HEK293 (cell line): ENCODE measurements at regions not wholly inside any gene's neighbourhood (a gene's known extent, or its start where the extent isn't known, plus 50 kb on each side); places are given as distances from the start of the nearest gene placed in this dataset.

Source experiments
- CTCF ChIA-PET: fragments of 350-600 bp; formaldehyde crosslinking; extraction: SDS; loops from one replicate; lab custom pipeline; 2021; ENCODE audit warnings: antibody characterized with exemption; lab: Yijun Ruan, JAX
- POLR2A ChIA-PET: fragments of 300-600 bp; formaldehyde crosslinking; extraction: SDS; loops from one replicate; lab custom pipeline; 2020; ENCODE audit warnings: antibody characterized with exemption, inconsistent platforms; lab: Yijun Ruan, JAX
- H3K27ac ChIP-seq: fragments of 200-500 bp; sonication (Bioruptor generic); 2 replicates; pipeline ENCODE4 v1.5.1; 2014; ENCODE audit warnings: low read depth, low read length, control low read depth, inconsistent platforms; ENCODE audit errors: extremely low read depth
- H3K36me3 ChIP-seq, 2 experiments: fragments of 200-500 bp in 1 of 2; sonication (Bioruptor generic) in 1 of 2; 1 replicate in 1 of 2; 2 replicates in 1 of 2; pipeline ENCODE4 v1.5.1; 2014 to 2017; ENCODE audit warnings: inconsistent platforms in 2 of 2, low read length in 2 of 2; ENCODE audit not compliant: control insufficient read depth in 2 of 2, insufficient read depth in 1 of 2
- H3K4me1 ChIP-seq: fragments of 200-500 bp; sonication (Bioruptor generic); 2 replicates; pipeline ENCODE4 v1.5.1; 2014; ENCODE audit warnings: mild to moderate bottlenecking, low read length, inconsistent platforms; ENCODE audit not compliant: control insufficient read depth, insufficient read depth
- H3K4me3 ChIP-seq: 2 replicates; pipeline ENCODE4 v1.5.1; 2011; ENCODE audit warnings: low read depth, mild to moderate bottlenecking, control low read depth, low read length, moderate library complexity
- H3K9me3 ChIP-seq: fragments of 200-500 bp; sonication (Bioruptor generic); 2 replicates; pipeline ENCODE4 v1.5.1; 2014; ENCODE audit warnings: low read depth, low read length, inconsistent platforms; ENCODE audit not compliant: control insufficient read depth, insufficient read depth
- BCL11B ChIP-seq: fragments of 450-650 bp; formaldehyde crosslinking; IDR thresholded peaks from 2 replicates; pipeline ENCODE4 v1.5.1; 2016; ENCODE audit warnings: low read depth, missing biosample characterization, missing genetic modification characterization
- BCL6B ChIP-seq: fragments of 450-650 bp; formaldehyde crosslinking; IDR thresholded peaks from 2 replicates; pipeline ENCODE4 v1.5.1; 2017; ENCODE audit warnings: missing biosample characterization, missing genetic modification characterization
- GLIS1 ChIP-seq: fragments of 450-650 bp; formaldehyde crosslinking; IDR thresholded peaks from 2 replicates; pipeline ENCODE4 v1.5.1; 2016; ENCODE audit warnings: missing biosample characterization, missing genetic modification characterization
- HOXC10 ChIP-seq: sonication (generic); formaldehyde crosslinking; IDR thresholded peaks from 2 replicates; pipeline ENCODE4 v1.8.1; 2023; ENCODE audit warnings: mild to moderate bottlenecking, missing genetic modification reagents
- IKZF3 ChIP-seq: fragments of 450-650 bp; IDR thresholded peaks from 2 replicates; pipeline ENCODE4 v1.5.0; 2018; ENCODE audit warnings: missing biosample characterization, mild to moderate bottlenecking, missing genetic modification characterization, moderate library complexity
- KLF16 ChIP-seq: fragments of 450-650 bp; formaldehyde crosslinking; IDR thresholded peaks from 2 replicates; pipeline ENCODE4 v1.5.1; 2017; ENCODE audit warnings: missing biosample characterization, missing genetic modification characterization
- MZF1 ChIP-seq: fragments of 450-650 bp; formaldehyde crosslinking; IDR thresholded peaks from 2 replicates; pipeline ENCODE4 v1.5.1; 2017; ENCODE audit warnings: missing biosample characterization, missing genetic modification characterization, borderline replicate concordance
- SP2 ChIP-seq: fragments of 450-650 bp; formaldehyde crosslinking; IDR thresholded peaks from 2 replicates; pipeline ENCODE4 v1.5.1; 2016; ENCODE audit warnings: missing biosample characterization, missing genetic modification characterization
- ZBTB20 ChIP-seq: fragments of 450-650 bp; formaldehyde crosslinking; IDR thresholded peaks from 2 replicates; pipeline ENCODE4 v1.5.1; 2016; ENCODE audit warnings: missing biosample characterization, missing genetic modification characterization
- ZBTB49 ChIP-seq: fragments of 450-650 bp; formaldehyde crosslinking; IDR thresholded peaks from 2 replicates; pipeline ENCODE4 v1.5.1; 2016; ENCODE audit warnings: missing biosample characterization, missing genetic modification characterization, low read depth
- ZFP3 ChIP-seq: fragments of 450-650 bp; formaldehyde crosslinking; IDR thresholded peaks from 2 replicates; pipeline ENCODE4 v1.5.1; 2016; ENCODE audit warnings: low read depth, missing biosample characterization, missing genetic modification characterization
- ZNF174 ChIP-seq: fragments of 450-650 bp; formaldehyde crosslinking; IDR thresholded peaks from 2 replicates; pipeline ENCODE4 v1.5.0; 2017; ENCODE audit warnings: missing biosample characterization, mild to moderate bottlenecking, missing genetic modification characterization
- ZNF18 ChIP-seq: fragments of 450-650 bp; formaldehyde crosslinking; IDR thresholded peaks from 2 replicates; pipeline ENCODE4 v1.5.1; 2016; ENCODE audit warnings: missing biosample characterization, missing genetic modification characterization
- ZNF211 ChIP-seq: fragments of 450-650 bp; formaldehyde crosslinking; IDR thresholded peaks from 2 replicates; pipeline ENCODE4 v1.5.1; 2016; ENCODE audit warnings: low read depth, missing biosample characterization, missing genetic modification characterization
- ZNF221 ChIP-seq: fragments of 450-650 bp; formaldehyde crosslinking; IDR thresholded peaks from 2 replicates; pipeline ENCODE4 v1.5.1; 2017; ENCODE audit warnings: missing biosample characterization, missing genetic modification characterization, borderline replicate concordance
- ZNF394 ChIP-seq: fragments of 450-650 bp; formaldehyde crosslinking; IDR thresholded peaks from 2 replicates; pipeline ENCODE4 v1.5.1; 2016; ENCODE audit warnings: missing biosample characterization, missing genetic modification characterization, mild to moderate bottlenecking, moderate library complexity, borderline replicate concordance
- ZNF426 ChIP-seq: fragments of 450-650 bp; formaldehyde crosslinking; IDR thresholded peaks from 2 replicates; pipeline ENCODE4 v1.5.1; 2017; ENCODE audit warnings: missing biosample characterization, missing genetic modification characterization, mild to moderate bottlenecking, inconsistent platforms, moderate library complexity
- ZNF501 ChIP-seq: fragments of 450-650 bp; formaldehyde crosslinking; IDR thresholded peaks from 2 replicates; pipeline ENCODE4 v1.5.1; 2016; ENCODE audit warnings: missing biosample characterization, missing genetic modification characterization
- ZNF521 ChIP-seq: fragments of 450-650 bp; formaldehyde crosslinking; IDR thresholded peaks from 2 replicates; pipeline ENCODE4 v1.5.1; 2017; ENCODE audit warnings: missing biosample characterization, mild to moderate bottlenecking, missing genetic modification characterization
- ZNF623 ChIP-seq: fragments of 450-650 bp; formaldehyde crosslinking; IDR thresholded peaks from 2 replicates; pipeline ENCODE4 v1.5.1; 2016; ENCODE audit warnings: missing biosample characterization, missing genetic modification characterization
- ZNF830 ChIP-seq: fragments of 450-650 bp; IDR thresholded peaks from 2 replicates; pipeline ENCODE4 v1.5.0; 2018; ENCODE audit warnings: missing biosample characterization, missing genetic modification characterization, low read depth, mild to moderate bottlenecking, moderate library complexity
- TF ChIP-seq, protein P1 (sequence below): fragments of 450-650 bp; formaldehyde crosslinking; IDR thresholded peaks from 2 replicates; pipeline ENCODE4 v1.5.1; 2016; ENCODE audit warnings: missing biosample characterization, missing genetic modification characterization, low read depth
- TF ChIP-seq, protein P2 (sequence below): fragments of 450-650 bp; formaldehyde crosslinking; IDR thresholded peaks from 2 replicates; pipeline ENCODE4 v1.5.1; 2017; ENCODE audit warnings: missing biosample characterization, missing genetic modification characterization
- TF ChIP-seq, protein P3 (sequence below): fragments of 450-650 bp; formaldehyde crosslinking; optimal IDR thresholded peaks from 2 replicates; pipeline ENCODE3; 2016; ENCODE audit warnings: missing biosample characterization, mild to moderate bottlenecking, missing genetic modification characterization

DNA sequence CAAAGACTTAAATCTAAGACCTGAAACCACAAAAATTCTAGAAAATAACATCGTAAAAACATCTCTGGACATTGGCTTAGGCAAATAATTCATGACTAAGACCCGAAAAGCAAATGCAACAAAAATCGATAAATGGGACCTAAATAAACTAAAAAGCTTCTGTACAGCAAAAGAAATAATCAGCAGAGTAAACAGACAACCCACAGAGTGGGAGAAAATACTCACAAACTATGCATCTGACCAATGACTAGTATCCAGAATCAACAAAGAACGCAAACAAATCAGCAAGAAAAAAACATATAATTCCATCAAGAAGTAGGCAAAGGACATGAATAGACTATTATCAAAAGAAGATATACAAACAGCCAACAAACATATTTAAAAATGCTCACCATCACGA lies 749.4 kb downstream of the PLOD2 start (continued):
- TF ChIP-seq ZBTB49 (tag by site-specific recombination) (no peak), ZFP3 (tag by site-specific recombination) (no peak), ZNF426 (tag by site-specific recombination) (no peak), ZNF394 (no peak), ZNF18 (no peak), BCL6B (tag by site-specific recombination) (no peak), ZNF501 (tag by site-specific recombination) (no peak)
- TF ChIP-seq, protein P1, sequence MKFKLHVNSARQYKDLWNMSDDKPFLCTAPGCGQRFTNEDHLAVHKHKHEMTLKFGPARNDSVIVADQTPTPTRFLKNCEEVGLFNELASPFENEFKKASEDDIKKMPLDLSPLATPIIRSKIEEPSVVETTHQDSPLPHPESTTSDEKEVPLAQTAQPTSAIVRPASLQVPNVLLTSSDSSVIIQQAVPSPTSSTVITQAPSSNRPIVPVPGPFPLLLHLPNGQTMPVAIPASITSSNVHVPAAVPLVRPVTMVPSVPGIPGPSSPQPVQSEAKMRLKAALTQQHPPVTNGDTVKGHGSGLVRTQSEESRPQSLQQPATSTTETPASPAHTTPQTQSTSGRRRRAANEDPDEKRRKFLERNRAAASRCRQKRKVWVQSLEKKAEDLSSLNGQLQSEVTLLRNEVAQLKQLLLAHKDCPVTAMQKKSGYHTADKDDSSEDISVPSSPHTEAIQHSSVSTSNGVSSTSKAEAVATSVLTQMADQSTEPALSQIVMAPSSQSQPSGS (tag by site-specific recombination), result no peak

- H3K9me3 ChIP-seq, result no peaks in the 10 kb centered on the region
- H3K27ac ChIP-seq, result no peak overlapping the region
- POLR2A ChIA-PET, result no interaction called here
- H3K36me3 ChIP-seq, result no peaks in the 10 kb centered on the region
- no peaks in the 10 kb centered on the region for H3K4me1 ChIP-seq
- TF ChIP-seq MZF1 (tag by site-specific recombination) (no peak), ZNF174 (no peak), ZNF521 (tag by site-specific recombination) (no peak), ZNF221 (tag by site-specific recombination) (no peak), HOXC10 (CRISPR knock-in tag) (no peak), ZNF211 (no peak), ZNF830 (tag by site-specific recombination) (no peak), GLIS1 (no peak), BCL11B (tag by site-specific recombination) (no peak), KLF16 (tag by site-specific recombination) (no peak), ZNF623 (tag by site-specific recombination) (no peak), IKZF3 (tag by site-specific recombination) (no peak), SP2 (tag by site-specific recombination) (no peak), ZBTB20 (tag by site-specific recombination) (no peak)
- TF ChIP-seq, protein P2, sequence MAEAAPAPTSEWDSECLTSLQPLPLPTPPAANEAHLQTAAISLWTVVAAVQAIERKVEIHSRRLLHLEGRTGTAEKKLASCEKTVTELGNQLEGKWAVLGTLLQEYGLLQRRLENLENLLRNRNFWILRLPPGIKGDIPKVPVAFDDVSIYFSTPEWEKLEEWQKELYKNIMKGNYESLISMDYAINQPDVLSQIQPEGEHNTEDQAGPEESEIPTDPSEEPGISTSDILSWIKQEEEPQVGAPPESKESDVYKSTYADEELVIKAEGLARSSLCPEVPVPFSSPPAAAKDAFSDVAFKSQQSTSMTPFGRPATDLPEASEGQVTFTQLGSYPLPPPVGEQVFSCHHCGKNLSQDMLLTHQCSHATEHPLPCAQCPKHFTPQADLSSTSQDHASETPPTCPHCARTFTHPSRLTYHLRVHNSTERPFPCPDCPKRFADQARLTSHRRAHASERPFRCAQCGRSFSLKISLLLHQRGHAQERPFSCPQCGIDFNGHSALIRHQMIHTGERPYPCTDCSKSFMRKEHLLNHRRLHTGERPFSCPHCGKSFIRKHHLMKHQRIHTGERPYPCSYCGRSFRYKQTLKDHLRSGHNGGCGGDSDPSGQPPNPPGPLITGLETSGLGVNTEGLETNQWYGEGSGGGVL (tag by site-specific recombination), result no peak
- TF ChIP-seq, protein P3, sequence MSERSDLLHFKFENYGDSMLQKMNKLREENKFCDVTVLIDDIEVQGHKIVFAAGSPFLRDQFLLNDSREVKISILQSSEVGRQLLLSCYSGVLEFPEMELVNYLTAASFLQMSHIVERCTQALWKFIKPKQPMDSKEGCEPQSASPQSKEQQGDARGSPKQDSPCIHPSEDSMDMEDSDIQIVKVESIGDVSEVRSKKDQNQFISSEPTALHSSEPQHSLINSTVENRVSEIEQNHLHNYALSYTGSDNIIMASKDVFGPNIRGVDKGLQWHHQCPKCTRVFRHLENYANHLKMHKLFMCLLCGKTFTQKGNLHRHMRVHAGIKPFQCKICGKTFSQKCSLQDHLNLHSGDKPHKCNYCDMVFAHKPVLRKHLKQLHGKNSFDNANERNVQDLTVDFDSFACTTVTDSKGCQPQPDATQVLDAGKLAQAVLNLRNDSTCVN (tag by site-specific recombination), result no peak
- TF ChIP-seq, all 188 proteins: peak for 0
- H3K4me3 ChIP-seq, result no peak overlapping the region
- CTCF ChIA-PET, result no interaction called here
Observed at GRCh38 chr3:145417678-145418077, 743.3 kb downstream of the PLOD2 start.
